Activated effector memory CD4-positive, alpha-beta T cell treated with Interleukin-2 at 50 U/mL for 16 hours (primary cell): ENCODE measurements at regions not wholly inside any gene's neighbourhood (a gene's known extent, or its start where the extent isn't known, plus 50 kb on each side); places are given as distances from the start of the nearest gene placed in this dataset.

Experiments
- DNase-seq: peaks from one replicate; pipeline ENCODE4 v3.0.0-alpha.2; 2020

DNA sequence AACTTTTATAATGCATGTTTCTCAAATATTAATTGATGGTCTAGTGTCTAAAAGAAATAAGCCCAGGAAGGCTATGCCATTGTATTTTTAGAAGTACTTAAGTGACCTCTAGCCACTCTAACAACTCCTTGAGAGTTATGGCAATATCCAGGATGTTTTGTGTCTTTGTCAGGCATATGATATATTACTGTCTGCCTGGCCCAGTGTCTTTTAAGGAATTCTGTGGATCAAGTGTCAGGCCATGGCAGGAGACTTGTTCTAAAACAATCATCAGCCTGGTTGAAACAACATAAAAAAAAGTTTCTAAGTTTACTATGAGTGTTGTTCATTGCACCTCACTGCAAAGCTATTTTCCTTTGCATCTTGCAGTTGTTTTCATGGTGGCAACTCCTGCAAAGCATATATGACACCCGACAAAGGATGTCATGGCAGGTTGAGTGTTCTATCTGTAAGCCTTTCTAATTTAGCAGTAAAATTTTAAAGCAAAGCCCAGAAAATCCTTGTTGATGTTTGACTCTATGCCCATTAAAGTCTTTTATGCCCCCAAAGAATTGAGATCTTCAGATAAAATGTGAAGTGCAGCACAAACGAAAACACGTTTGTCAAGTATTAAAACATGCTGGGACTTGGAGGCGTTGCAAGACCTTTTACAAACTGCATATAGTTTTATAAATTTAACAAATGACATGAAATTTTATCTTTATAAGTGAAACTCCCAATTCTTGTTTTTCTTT lies 89.5 kb upstream of the SLC38A2 start:
- no peak for DNase-seq

DNA sequence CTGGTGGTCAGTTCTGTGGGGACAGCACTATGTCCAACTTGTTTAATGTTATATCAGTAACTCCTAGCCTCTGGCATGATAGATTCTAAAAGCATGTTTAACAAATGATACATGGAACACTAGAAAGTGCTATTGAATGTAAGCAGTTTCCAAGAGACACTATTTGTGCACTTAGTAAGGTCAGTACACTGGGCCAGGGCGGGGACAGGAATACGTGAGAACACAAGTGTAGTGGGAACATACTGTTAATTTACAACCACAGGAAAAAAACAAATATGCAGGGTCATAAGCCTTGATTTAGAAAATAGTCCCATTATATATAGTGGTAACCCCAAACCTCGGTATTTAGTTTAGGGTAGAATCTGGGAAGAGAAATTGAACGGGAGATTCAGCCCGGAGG lies 88.9 kb upstream of the SLC38A2 start:
- DNase-seq, result no peak

DNA sequence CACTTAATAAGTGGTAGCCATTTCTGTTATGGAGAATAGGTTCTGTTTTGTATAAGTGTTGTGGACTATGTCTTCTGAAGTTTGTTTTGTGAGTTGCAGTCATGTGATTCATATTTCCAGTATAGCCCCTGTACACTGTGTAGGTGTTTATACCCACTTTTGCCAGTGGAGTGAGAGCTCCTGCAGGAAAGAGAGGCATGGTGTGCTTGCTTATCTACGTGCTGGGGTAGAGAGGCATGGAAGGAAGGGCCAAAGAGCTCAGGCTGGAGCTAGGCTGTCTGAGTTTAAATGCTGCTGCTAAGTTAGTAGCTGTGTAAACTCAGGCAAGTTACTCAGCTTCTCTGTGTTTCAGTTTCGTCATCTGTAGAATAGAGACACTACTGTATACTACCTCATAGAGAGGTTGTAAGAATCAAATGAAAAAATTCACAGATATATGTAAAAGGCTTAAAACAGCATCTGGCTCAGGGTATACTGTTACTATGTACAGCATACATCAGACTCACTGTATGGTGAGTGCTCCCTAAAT lies 88.2 kb upstream of the SLC38A2 start:
- DNase-seq, result no peak

DNA sequence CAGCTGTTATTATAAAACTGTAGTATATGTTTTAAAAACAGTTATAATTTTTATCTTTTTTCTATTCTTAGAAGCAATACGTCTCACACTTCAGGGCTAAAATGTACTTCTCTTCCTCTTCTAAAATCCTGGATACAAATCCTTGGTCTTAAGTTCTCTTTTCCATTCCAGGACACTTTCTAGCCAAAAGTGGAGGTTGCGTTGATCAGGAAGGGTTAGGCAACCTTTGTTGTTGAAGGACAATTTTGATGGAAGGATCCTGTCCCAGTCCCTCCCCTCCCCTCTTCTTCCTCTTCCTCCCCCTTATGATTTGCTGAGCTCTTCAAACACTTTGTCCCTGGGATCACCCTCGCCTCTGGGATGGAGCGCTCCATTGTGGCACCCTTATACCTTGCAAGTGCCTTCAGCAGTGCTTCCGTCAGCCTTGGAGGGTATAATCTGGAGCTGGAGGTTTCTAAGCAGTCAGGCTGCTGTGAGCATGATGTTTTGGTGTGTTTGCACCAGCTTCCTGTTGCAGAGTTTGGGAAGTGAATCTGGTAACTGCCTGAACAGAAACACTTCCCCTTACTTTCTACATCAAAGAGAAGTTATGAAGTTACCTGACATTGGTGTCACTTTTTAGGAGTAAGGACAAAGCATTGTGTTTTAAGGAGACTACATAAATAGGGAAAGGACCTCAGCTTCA lies 87.4 kb upstream of the SLC38A2 start:
- DNase-seq, result no peak

DNA sequence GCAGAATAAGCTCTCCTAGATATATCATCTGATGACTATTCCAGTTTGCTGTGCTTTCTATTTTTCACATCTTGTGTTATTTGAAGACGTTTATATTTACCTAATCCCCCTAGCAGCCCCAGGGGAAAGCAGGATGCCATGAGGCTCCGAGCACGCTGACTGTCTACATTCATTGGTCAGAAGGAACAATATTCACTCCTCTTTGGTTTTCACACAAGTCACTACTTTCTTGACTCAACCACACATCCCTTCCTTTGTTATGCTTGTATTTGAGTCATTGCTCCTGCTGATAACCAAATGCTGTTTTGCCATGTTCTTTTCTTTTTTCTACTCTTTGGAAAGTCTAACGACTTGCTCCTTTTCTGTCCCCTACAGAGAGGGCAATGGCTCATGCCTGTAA lies 86.5 kb upstream of the SLC38A2 start:
- no peak for DNase-seq

DNA sequence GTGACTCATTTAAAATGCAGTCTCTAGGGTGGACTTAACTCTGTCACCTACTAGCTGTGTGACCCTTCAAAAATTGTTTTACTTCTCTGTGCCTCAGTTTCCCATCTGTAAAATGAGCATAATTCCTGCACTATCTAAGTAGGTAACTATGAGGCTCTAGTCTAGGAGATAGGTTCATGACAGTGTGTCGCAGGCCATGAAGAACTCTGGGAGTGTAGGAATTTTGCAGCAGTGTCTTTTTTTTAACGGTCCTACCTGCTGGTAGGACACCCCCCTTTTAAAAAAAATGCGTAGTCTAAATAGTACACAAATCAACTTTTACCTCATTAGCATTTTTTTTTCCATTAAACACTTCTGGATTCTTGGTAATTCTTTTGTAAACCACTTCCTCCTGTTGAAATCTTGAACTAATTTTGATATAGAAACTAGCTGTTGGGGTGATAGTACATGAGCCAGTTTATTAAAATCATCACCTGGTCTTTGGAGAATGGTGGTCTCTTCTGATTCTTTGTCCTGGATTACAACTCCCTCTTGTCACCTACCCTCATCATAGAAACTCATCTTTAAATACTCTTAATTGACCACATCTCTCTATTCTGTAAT lies 86.0 kb upstream of the SLC38A2 start:
- DNase-seq, result no peak

DNA sequence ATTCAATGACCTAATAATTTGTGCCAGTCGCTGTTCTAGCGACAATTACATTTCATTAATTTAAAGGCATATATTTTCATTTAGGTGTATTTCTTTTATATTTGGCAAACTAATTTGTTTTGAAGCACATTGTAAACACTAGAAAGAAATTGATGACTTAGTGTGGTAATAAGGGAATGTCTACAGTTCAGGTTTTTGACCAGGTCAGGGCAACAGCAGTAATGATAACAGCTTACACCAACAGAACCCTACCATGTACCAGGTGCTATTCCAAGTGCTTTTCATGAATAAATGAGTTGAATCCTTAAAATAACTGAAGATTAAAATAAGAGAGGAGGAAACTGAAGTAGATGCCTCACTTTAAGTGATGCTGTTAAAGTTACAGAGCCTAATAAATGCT lies 85.4 kb upstream of the SLC38A2 start:
- DNase-seq, result no peak

DNA sequence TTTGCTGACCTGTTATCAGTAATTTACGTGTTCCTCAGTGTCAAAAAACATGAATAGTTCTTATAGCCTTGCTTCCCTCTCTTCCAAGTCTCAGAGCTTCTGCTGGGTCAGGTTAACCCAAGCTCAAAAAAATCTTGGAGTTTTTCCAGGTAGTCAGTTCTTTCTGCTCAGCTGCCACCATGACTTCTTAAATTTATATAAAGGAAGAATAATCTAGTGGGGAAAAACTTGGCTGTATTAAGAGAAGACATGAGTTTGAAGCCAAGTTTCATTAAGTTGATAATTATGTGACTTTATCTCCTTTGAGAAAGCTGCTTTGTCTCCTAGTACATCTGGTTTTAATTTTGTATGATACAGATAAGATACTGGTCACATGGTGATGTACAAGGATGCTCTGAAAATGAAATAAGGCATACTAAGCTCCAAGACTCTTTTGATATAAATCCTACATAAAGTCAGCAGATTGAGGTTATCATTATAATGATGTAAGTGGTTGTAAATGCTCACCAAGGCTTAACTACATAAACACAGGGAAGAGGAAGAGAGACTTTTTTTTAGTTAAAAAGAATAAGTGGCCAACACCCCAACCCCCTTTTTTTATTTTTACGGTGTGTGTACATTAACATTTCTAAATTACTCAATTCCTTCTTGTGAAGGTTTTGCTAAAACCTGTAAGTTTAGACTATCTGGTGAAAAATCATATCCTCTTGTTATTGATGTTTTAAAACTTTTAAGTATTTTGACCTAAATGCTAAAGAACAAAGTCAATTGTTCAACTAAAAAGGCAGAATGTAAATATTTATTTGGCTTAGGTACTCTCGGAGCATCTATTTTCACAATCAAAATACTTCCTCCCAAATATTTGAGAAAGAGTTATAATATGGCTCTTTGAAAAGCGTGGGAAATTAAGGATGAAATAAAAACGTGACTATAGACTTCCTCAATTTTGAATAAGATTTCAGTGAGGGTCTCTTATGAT lies 84.1 kb upstream of the SLC38A2 start:
- no peak for DNase-seq

DNA sequence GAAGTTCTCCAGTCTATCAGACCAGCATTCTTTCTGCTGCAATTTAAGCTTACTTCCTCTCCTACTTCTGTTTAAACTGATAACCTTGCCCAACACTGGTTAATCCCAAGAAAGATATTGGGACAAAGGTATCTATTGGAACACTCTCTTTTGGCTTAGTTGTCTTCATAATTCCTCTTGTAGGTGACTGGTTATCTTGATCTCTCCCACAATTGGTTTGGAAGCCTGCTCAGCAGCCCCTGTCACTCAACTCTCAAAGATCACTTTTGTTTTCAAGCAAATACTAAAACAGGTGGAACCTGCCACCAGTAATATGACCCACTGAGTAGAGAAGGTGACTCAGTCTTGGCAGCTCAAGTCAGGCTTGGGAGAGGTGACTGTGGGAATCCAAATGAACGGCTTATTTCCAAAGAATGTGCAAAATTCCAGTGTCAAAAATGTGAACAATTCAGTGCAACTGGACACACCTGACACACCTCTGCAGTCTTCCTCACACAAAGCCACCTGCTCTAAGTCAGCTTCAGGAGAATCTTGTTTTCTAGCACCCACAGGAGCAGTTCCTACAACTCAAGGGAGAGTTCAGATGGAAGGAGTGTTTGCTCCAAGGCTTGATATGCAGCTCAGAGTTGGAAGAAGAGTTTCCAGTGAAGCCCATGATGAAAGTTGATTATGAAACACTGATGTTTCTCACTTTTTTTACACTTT lies 83.2 kb upstream of the SLC38A2 start:
- DNase-seq, result no peak

DNA sequence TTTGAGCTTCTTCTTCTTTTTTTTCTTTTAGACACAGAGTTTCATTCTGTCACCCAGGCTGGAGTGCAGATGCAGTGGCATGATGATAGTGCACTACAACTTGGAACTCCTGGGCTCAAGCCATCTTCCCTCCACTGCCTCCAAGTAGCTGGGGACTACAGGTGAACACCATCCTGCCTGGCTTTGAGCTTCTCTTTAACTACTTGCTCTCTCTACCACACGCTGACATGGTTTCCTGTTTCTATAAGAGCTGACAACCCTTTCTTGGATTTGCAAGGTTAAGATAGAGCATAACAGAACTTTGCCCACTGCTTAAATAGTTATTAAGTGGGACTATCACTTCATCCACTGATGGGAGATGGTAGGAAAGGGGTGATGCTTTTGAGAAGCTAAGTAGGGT lies 82.4 kb upstream of the SLC38A2 start:
- no peak for DNase-seq

DNA sequence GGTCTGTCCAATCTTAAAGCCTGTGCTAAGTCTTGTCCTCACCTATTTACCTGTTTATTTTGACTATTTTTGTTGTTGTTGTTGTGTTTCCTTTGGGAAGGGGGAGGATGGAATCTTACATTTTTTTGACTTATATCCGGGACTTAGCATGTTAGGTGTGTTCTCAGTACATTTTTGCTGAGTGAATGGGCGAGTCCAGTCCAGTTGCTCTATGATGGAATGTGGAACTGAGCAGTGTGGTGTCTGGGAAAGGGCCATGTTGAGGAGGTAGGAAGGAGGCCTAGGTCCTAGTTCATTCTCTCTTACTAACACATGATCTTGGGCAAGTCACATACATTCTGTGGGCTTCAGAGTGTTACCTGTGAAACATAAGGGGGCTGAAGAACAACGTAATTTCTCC lies 80.9 kb upstream of the SLC38A2 start:
- DNase-seq, result no peak

DNA sequence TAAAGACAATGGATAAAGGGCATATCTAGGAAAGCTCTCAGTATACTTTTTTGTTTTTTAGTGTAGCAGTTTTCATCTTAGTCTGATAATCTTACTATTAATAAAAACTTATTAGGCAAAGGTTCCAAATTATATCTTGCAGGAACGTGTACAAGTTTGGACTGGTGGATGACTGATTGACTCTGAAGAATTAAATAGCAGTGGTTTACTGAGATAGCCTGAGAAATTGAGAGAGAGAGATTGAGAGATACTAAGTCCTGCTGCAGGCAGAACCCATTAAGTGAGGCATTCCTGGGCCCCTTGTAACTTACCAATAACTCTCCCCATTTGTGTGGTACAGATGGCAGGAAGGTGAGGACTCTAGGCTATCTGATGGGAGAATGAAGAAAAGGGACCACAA lies 80.2 kb upstream of the SLC38A2 start:
- DNase-seq, result no peak

DNA sequence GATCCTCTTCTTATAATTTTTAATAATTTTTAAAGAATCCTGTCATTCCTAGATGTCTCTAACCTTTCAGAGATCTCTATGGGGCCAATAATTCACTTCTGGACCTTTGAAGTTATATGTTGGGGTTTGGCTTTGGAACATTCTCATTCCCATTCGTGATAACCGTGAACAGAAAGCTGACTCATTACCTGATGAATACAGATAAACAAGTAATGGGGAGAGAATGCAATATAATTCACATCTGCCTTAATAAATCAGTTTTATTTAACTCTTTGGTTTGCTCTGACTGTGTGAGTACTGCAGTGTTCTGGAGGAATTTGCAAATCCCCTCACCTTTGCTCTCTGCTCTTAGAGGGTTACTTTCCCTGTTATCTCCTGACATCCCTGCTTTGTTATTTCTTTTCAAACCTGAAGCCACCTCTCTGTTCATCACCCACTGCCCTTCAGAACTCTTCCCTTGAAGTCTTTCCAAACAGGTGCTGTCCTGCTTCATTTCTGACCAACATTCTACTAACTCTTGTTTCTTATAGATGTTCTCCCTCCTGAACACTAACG lies 79.6 kb upstream of the SLC38A2 start:
- no peak for DNase-seq

DNA sequence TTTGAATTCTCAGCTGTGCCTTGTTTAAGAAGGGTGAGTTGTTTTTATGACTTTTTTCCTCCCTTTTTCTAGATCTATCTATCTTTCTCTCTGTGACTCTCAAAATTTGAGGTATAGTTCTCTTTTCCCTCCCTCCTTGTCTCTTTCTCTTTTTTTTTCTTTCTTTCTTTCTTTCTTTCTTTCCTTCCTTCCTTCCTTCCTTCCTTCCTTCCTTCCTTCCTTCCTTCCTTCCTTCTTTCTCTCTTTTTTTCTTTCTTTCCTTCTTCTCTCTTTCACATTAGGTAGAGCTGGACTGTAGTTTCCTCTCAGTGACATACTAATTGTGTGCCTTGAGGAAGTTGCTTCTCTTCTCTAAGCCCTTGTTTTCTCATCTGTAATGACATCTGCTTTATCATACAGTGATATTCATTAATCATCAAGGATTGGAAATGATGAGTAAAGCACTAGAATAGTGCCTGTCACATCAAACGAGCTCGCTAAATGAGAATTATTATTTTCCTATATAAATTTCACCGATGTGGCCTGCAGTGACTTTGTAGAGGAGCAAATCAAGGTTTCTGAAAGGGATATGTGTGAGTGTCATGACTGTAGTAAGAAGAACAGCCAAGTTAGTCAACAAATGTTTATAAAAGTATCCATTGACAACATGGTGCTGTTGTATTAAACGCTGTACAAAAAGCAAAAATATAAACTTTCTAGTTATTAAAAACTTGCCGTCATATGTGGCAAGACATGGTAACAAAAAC lies 78.9 kb upstream of the SLC38A2 start:
- DNase-seq, result no peak

DNA sequence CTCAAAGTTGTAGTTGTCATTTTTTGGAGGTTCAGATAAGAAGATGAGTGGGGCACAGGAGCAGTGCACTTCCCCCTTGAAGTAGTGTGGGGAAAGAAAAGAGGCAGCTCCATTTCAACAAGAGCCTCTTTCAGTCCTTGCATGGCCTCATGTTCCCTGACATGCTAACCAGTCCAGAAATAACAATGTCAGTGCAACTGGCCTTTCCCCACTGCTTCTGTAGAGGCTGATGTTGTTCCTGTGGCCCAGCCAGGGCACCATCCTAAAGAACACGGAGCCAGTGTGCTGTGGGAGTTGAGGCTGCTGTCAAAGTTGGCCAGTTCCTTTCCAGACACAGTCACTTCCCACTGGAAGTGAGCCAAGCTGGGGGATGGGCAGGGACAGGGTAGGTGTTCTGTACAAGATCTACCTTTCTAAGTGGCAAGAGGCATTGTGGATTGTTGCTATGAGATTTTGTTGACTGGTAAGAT lies 77.7 kb upstream of the SLC38A2 start:
- no peak for DNase-seq

DNA sequence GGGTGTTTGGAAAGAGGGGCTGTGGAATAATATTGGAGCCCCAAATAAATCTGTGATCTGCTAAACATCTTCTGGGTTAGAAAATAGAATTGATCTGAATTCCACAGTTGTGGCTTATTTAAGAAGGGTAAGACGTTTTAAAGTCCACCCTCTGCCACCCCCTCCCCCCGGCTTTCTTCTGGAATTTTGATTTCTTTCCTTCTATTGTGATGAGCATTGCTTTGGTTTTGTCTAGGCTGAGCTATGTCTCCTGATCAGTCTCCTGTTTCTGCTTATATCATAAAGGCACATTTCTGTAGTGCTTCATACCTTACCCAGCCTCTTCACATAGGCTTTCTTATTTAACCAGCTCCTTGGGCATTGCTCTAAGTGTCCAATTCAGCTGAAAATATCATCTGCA lies 77.3 kb upstream of the SLC38A2 start:
- no peak for DNase-seq

DNA sequence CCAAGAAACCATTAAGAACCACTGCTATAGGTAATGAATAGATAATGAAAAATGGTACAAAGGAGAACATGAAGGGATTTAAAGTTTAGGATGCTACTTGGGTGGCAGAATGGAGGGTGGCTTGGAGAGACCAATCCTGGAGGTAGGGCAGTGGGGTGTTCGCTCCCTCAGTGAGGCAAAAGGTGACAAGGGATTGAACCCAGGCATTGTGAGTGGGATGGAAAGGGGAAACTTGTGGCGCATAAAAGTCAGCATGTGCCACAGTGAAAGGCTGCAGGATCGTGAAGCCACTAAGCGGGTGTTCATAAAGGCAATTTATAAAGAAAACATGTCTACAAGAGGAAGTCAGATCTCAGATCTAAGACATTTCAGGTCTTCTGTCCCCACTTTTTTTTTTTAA lies 76.7 kb upstream of the SLC38A2 start:
- no peak for DNase-seq

DNA sequence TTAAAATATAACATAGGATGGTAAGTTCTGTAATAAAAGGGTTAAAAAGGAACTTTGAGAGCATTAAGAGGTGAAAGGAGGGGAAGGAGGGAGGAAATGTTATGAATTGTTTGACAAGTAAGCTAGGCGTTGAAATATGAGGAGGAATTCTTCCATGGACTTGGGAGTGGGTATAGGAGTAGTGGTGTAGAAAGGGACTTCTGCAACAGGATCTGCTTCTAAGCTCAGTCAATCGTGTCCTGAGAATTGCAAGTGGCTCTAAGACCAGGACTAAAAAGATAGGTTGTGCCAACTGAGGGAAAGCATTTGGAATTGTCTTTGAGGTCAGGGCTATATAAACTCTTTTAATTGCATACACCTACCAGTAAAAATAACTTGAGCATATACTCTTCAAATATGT lies 74.1 kb upstream of the SLC38A2 start:
- no peak for DNase-seq

DNA sequence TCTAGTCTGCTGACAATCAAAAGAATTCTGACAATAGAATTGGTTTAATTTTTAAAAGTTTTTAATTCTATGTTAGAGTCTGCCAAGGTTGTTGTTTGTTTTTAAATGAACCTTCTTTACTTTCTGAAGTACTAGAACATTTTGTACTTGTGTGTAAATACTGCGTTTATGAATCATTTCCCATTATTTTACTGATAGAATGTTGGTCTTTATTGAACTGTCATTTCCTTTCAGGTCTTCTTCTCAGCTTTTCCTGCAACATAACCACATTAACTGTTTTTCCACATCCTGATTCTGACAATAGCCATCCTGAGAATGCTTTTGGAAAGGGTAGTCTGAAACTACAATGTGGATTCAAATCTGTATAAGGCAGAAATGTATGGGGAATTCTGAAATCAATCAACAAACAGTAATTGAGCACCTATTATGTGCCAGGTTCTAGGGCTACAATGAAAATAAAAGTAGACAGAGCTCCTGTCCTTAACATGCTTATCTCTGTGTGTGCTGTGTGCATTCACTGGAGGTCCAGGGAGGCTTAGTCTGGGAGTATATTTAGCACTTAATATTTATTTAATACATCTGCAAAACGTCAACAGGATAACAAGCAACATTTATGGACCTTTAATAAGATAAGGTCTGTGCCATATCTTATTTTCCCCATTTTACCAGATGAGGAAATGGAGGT lies 73.1 kb upstream of the SLC38A2 start:
- no peak for DNase-seq

DNA sequence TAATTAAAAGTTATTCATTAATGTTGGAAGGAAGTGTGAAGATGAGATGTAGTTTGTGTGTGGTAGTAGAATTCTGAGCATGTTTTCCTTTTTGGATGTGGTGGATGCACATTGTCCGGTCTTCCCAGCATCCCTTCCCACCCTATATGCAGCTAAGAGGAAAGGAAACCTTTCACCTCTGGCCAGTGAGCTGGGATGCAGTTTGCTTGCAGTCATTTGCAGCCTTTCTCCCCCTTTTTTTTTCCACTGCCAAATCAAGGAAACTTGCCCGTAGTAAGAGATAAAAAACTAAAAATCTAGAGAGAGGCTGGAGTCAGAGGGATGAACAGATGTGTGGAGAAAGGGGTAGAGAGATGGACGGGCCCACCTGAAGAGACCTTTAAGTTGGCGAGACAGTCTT lies 72.5 kb upstream of the SLC38A2 start:
- DNase-seq, result no peak
